ENCODE measurements at regions not wholly inside any gene's neighbourhood (a gene's known extent, or its start where the extent isn't known, plus 50 kb on each side); places are given as distances from the start of the nearest gene placed in this dataset.
"Not testable (repeated sequence)": the region's sequence is repeated elsewhere in the genome, so short reads cannot be mapped to it uniquely, and the experiment has no call there.

GRCh38 chr7:65609131-65609530 lies 235.5 kb downstream of the ZNF92 start:
- Histone ChIP-seq H3K9me3 (ENCODE audit: control insufficient read depth, low read length) (no peaks in the 10 kb centered on the region), H3K79me1 (replicated peaks; ENCODE audit: low read length, poor library complexity, severe bottlenecking) (no peaks in the 10 kb centered on the region), H2BK15ac (ENCODE audit: low read depth, poor library complexity, severe bottlenecking) (no peak overlapping the region), H2AK5ac (ENCODE audit: low read length, severe bottlenecking) (no peak overlapping the region), H2BK12ac (ENCODE audit: low read length in 2 of 2) (no peak overlapping the region), H3K27me3 (ENCODE audit: control insufficient read depth in 1 of 2, insufficient read depth in 1 of 2, low read length in 2 of 2) (peaks cover 0 to 9% of the 10 kb centered on the region in 2 experiments), H2BK5ac (ENCODE audit: low read depth, low read length, poor library complexity, severe bottlenecking) (no peak overlapping the region), H3K14ac (ENCODE audit: low read length in 2 of 2) (no peak overlapping the region), H3K4ac (ENCODE audit: low read depth in 1 of 2, low read length in 2 of 2) (no peak overlapping the region), H3K36me3 (ENCODE audit: control insufficient read depth in 1 of 2, insufficient read depth in 2 of 2, low read depth in 1 of 2, low read length in 2 of 2) (no peaks in the 10 kb centered on the region), H3K27ac (ENCODE audit: low read length, poor library complexity, severe bottlenecking) (no peak overlapping the region), H2AFZ (ENCODE audit: low read depth, low read length) (no peak overlapping the region), H3K4me1 (ENCODE audit: control insufficient read depth, insufficient read depth, low read depth, low read length) (no peaks in the 10 kb centered on the region), H3K9ac (ENCODE audit: low read length) (no peak overlapping the region), H3K4me2 (ENCODE audit: low read length, poor library complexity, severe bottlenecking) (no peak overlapping the region), H3K4me3 (ENCODE audit: insufficient read depth in 1 of 2, low read depth in 1 of 2, low read length in 2 of 2) (no peak overlapping the region), H4K91ac (ENCODE audit: low read length) (no peak overlapping the region), H3K23ac (ENCODE audit: low read length in 2 of 2) (no peak overlapping the region), H2BK120ac (ENCODE audit: low read depth, low read length) (no peak overlapping the region), H4K8ac (ENCODE audit: low read length) (no peak overlapping the region), H3K18ac (ENCODE audit: low read depth in 1 of 2, low read length in 2 of 2) (no peak overlapping the region)
- no peak for DNase-seq
- 85% methylated on average over 2 of the region's 3 CpGs for WGBS

- H3K36me3 ChIP-seq (ENCODE audit: control insufficient read depth in 1 of 2, insufficient read depth in 2 of 2, low read depth in 1 of 2, low read length in 2 of 2); DNase-seq; H2AK5ac ChIP-seq (ENCODE audit: low read length, severe bottlenecking); H3K27ac ChIP-seq (ENCODE audit: low read length, poor library complexity, severe bottlenecking); H2BK12ac ChIP-seq (ENCODE audit: low read length in 2 of 2); H2BK120ac ChIP-seq (ENCODE audit: low read depth, low read length); H4K8ac ChIP-seq (ENCODE audit: low read length); H3K4ac ChIP-seq (ENCODE audit: low read depth in 1 of 2, low read length in 2 of 2); H4K91ac ChIP-seq (ENCODE audit: low read length); H3K18ac ChIP-seq (ENCODE audit: low read depth in 1 of 2, low read length in 2 of 2); H2AFZ ChIP-seq (ENCODE audit: low read depth, low read length); H3K23ac ChIP-seq (ENCODE audit: low read length in 2 of 2); H3K14ac ChIP-seq (ENCODE audit: low read length in 2 of 2); H3K9me3 ChIP-seq (ENCODE audit: control insufficient read depth, low read length); H3K4me1 ChIP-seq (ENCODE audit: control insufficient read depth, insufficient read depth, low read depth, low read length); H3K79me1 ChIP-seq (replicated peaks; ENCODE audit: low read length, poor library complexity, severe bottlenecking); H3K27me3 ChIP-seq (ENCODE audit: control insufficient read depth in 1 of 2, insufficient read depth in 1 of 2, low read length in 2 of 2); H3K4me3 ChIP-seq (ENCODE audit: insufficient read depth in 1 of 2, low read depth in 1 of 2, low read length in 2 of 2); H3K9ac ChIP-seq (ENCODE audit: low read length); H2BK5ac ChIP-seq (ENCODE audit: low read depth, low read length, poor library complexity, severe bottlenecking); H3K4me2 ChIP-seq (ENCODE audit: low read length, poor library complexity, severe bottlenecking); H2BK15ac ChIP-seq (ENCODE audit: low read depth, poor library complexity, severe bottlenecking): not testable (repeated sequence)
- whole genome bisulfite sequencing, result 60% methylated on average over 5 of the region's 6 CpGs
These were observed 240.1 kb downstream of the ZNF92 start for GRCh38 chr7:65613644-65614289.

- not testable (repeated sequence) for H3K27ac ChIP-seq (ENCODE audit: low read length, poor library complexity, severe bottlenecking); H2BK12ac ChIP-seq (ENCODE audit: low read length in 2 of 2); H3K9ac ChIP-seq (ENCODE audit: low read length); H2AFZ ChIP-seq (ENCODE audit: low read depth, low read length); H3K14ac ChIP-seq (ENCODE audit: low read length in 2 of 2); H3K4me3 ChIP-seq (ENCODE audit: insufficient read depth in 1 of 2, low read depth in 1 of 2, low read length in 2 of 2); H2BK120ac ChIP-seq (ENCODE audit: low read depth, low read length); H3K79me1 ChIP-seq (replicated peaks; ENCODE audit: low read length, poor library complexity, severe bottlenecking); H3K36me3 ChIP-seq (ENCODE audit: control insufficient read depth in 1 of 2, insufficient read depth in 2 of 2, low read depth in 1 of 2, low read length in 2 of 2); H3K18ac ChIP-seq (ENCODE audit: low read depth in 1 of 2, low read length in 2 of 2); H4K8ac ChIP-seq (ENCODE audit: low read length); H2AK5ac ChIP-seq (ENCODE audit: low read length, severe bottlenecking); H4K91ac ChIP-seq (ENCODE audit: low read length); H3K23ac ChIP-seq (ENCODE audit: low read length in 2 of 2); H2BK15ac ChIP-seq (ENCODE audit: low read depth, poor library complexity, severe bottlenecking); H2BK5ac ChIP-seq (ENCODE audit: low read depth, low read length, poor library complexity, severe bottlenecking); H3K9me3 ChIP-seq (ENCODE audit: control insufficient read depth, low read length); DNase-seq; H3K27me3 ChIP-seq (ENCODE audit: control insufficient read depth in 1 of 2, insufficient read depth in 1 of 2, low read length in 2 of 2); H3K4ac ChIP-seq (ENCODE audit: low read depth in 1 of 2, low read length in 2 of 2); H3K4me2 ChIP-seq (ENCODE audit: low read length, poor library complexity, severe bottlenecking); H3K4me1 ChIP-seq (ENCODE audit: control insufficient read depth, insufficient read depth, low read depth, low read length)
- 71% methylated on average over 3 of the region's 3 CpGs for WGBS
These were observed 242.5 kb downstream of the ZNF92 start for GRCh38 chr7:65616111-65616510.

- not testable (repeated sequence) for H3K9ac ChIP-seq (ENCODE audit: low read length); H4K91ac ChIP-seq (ENCODE audit: low read length); H2BK15ac ChIP-seq (ENCODE audit: low read depth, poor library complexity, severe bottlenecking); H3K79me1 ChIP-seq (replicated peaks; ENCODE audit: low read length, poor library complexity, severe bottlenecking); H3K18ac ChIP-seq (ENCODE audit: low read depth in 1 of 2, low read length in 2 of 2); H3K23ac ChIP-seq (ENCODE audit: low read length in 2 of 2); H3K4me3 ChIP-seq (ENCODE audit: insufficient read depth in 1 of 2, low read depth in 1 of 2, low read length in 2 of 2); H3K9me3 ChIP-seq (ENCODE audit: control insufficient read depth, low read length); H2AFZ ChIP-seq (ENCODE audit: low read depth, low read length); H2BK5ac ChIP-seq (ENCODE audit: low read depth, low read length, poor library complexity, severe bottlenecking); H3K27me3 ChIP-seq (ENCODE audit: control insufficient read depth in 1 of 2, insufficient read depth in 1 of 2, low read length in 2 of 2); H3K27ac ChIP-seq (ENCODE audit: low read length, poor library complexity, severe bottlenecking); H3K4me1 ChIP-seq (ENCODE audit: control insufficient read depth, insufficient read depth, low read depth, low read length); H2BK120ac ChIP-seq (ENCODE audit: low read depth, low read length); H3K4me2 ChIP-seq (ENCODE audit: low read length, poor library complexity, severe bottlenecking); H2BK12ac ChIP-seq (ENCODE audit: low read length in 2 of 2); H4K8ac ChIP-seq (ENCODE audit: low read length); H3K14ac ChIP-seq (ENCODE audit: low read length in 2 of 2); H2AK5ac ChIP-seq (ENCODE audit: low read length, severe bottlenecking); H3K4ac ChIP-seq (ENCODE audit: low read depth in 1 of 2, low read length in 2 of 2); H3K36me3 ChIP-seq (ENCODE audit: control insufficient read depth in 1 of 2, insufficient read depth in 2 of 2, low read depth in 1 of 2, low read length in 2 of 2); DNase-seq
- WGBS, result 64% methylated on average over 3 of the region's 5 CpGs
These were observed 246.6 kb downstream of the ZNF92 start for GRCh38 chr7:65620216-65620615.
